ENCODE measurements at regions not wholly inside any gene's neighbourhood (a gene's known extent, or its start where the extent isn't known, plus 50 kb on each side); places are given as distances from the start of the nearest gene placed in this dataset.

GRCh38 chr5:8457187-8458037 lies 588.5 kb downstream of the MTRR start (continued):
- TF ChIP-seq ARID3A (IDR thresholded peaks at IDR 0.05; ENCODE audit: low read depth, low read length) (no peak), ZNF230 (CRISPR knock-in tag; IDR thresholded peaks at IDR 0.05) (0 out of 2 replicates have a peak, but pooled peaks have one; percentile 11), NFKBIZ (CRISPR knock-in tag; IDR thresholded peaks at IDR 0.05) (no peak), AHR (CRISPR knock-in tag; IDR thresholded peaks at IDR 0.05) (no peak), HNF4G (IDR thresholded peaks at IDR 0.05; ENCODE audit: borderline replicate concordance, low read depth, low read length) (no peak), HNF4G (CRISPR knock-in tag; IDR thresholded peaks at IDR 0.05; ENCODE audit: borderline replicate concordance, low read depth) (no peak), ATF5 (CRISPR knock-in tag; IDR thresholded peaks at IDR 0.05; ENCODE audit: low read depth) (0 out of 2 replicates have a peak, but pooled peaks have one; percentile 70), RXRB (CRISPR knock-in tag; IDR thresholded peaks at IDR 0.05; ENCODE audit: borderline replicate concordance) (no peak), TFDP2 (CRISPR knock-in tag; IDR thresholded peaks at IDR 0.05) (peak; percentile 74), GABPB1 (CRISPR knock-in tag; IDR thresholded peaks at IDR 0.05) (peak; percentile 44; the same call in 1 of the 2 replicates), ATF7-NPFF (CRISPR knock-in tag; IDR thresholded peaks at IDR 0.05; ENCODE audit: low read depth) (peak; percentile 49; the same call in 1 of the 2 replicates), FOXA3 (CRISPR knock-in tag; IDR thresholded peaks at IDR 0.05) (no peak), GLI4 (CRISPR knock-in tag; IDR thresholded peaks at IDR 0.05; ENCODE audit: borderline replicate concordance) (no peak), ZNF703 (CRISPR knock-in tag; IDR thresholded peaks at IDR 0.05; ENCODE audit: borderline replicate concordance) (no peak), REPIN1 (CRISPR knock-in tag; IDR thresholded peaks at IDR 0.05; ENCODE audit: borderline replicate concordance, low read depth) (no peak; the same call in 1 of the 2 replicates), PHF8 (CRISPR knock-in tag; IDR thresholded peaks at IDR 0.05) (peak; percentile 87), YY1 (IDR thresholded peaks at IDR 0.05; ENCODE audit: insufficient read depth, insufficient replicate concordance, low read depth, low read length) (no peak), ZNF234 (CRISPR knock-in tag; conservative IDR thresholded peaks at IDR 0.05) (no peak), CAMTA2 (CRISPR knock-in tag; IDR thresholded peaks at IDR 0.05; ENCODE audit: borderline replicate concordance) (no peak), ZSCAN30 (CRISPR knock-in tag; IDR thresholded peaks at IDR 0.05) (no peak), MED8 (CRISPR knock-in tag; IDR thresholded peaks at IDR 0.05; ENCODE audit: insufficient replicate concordance) (no peak), DR1 (CRISPR knock-in tag; IDR thresholded peaks at IDR 0.05) (no peak), HBP1 (CRISPR knock-in tag; IDR thresholded peaks at IDR 0.05; ENCODE audit: low read depth) (no peak), ISX (CRISPR knock-in tag; conservative IDR thresholded peaks at IDR 0.05) (no peak), JUND (CRISPR knock-in tag; IDR thresholded peaks at IDR 0.05) (peak; percentile 51; the same call in 1 of the 2 replicates), ZNF44 (CRISPR knock-in tag; IDR thresholded peaks at IDR 0.05) (no peak)
